ENCODE measurements at regions not wholly inside any gene's neighbourhood (a gene's known extent, or its start where the extent isn't known, plus 50 kb on each side); places are given as distances from the start of the nearest gene placed in this dataset.

DNA sequence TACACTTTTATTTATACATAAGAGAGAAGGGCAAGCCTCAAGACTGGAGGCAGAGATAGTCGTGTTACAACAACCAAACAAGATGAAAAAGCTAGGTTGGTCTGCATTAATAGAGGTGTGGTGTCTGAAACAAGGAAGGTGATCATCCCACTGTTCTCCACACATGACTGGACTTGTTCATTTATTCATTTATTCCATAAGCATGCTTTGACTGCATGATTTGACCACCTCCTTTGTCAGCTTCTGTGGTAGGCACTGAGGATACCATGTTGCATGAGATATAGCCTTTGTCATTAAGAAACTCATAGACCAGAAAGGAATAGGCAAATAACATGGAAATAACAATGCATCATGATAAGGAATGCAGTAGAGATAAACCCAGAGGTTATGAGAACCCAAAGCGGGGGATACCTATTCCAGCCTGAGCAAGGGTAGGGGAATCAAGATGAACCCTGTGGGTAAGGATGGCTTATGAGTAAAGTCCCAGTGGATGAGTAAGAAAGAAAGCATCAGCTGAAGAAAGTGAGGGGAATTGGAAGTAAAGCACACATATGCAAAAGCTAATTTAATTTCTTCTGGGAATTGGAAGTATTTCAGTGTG is 173.7 kb upstream of the FGGY start:
- DNase-seq (ENCODE audit: extremely low read depth in 1 of 4, low spot score in 3 of 4): no peak
- no peak for FAIRE-seq

More for the DNA sequence above, 173.7 kb upstream of the FGGY start:
- WGBS (ENCODE audit: insufficient coverage, low coverage, missing lambda C conversion rate): 3% methylated on average over 2 of the region's 2 CpGs
- Histone ChIP-seq H3K4me2 (ENCODE audit: insufficient read depth, low read length) (no peak overlapping the region), H3K79me2 (ENCODE audit: control insufficient read depth, insufficient read depth, low read length) (no peaks in the 10 kb centered on the region), H3K4me1 (replicated peaks in 1 of 2; ENCODE audit: control insufficient read depth in 2 of 2, insufficient read depth in 2 of 2, low read length in 2 of 2) (no peaks in the 10 kb centered on the region; a peak in 1 of 5 replicates), H3K9me1 (ENCODE audit: control insufficient read depth, insufficient read depth, low read length) (no peaks in the 10 kb centered on the region), H3K27ac (ENCODE audit: extremely low read depth, low read depth, low read length) (no peak overlapping the region), H3K36me3 (ENCODE audit: control insufficient read depth, insufficient read depth, low read length) (no peaks in the 10 kb centered on the region), H4K20me1 (replicated peaks; ENCODE audit: control insufficient read depth, insufficient read depth, low read length) (no peaks in the 10 kb centered on the region), H2AFZ (ENCODE audit: low read depth, low read length) (no peak overlapping the region), H3K9me3 (replicated peaks; ENCODE audit: control insufficient read depth, insufficient read depth, low read depth, low read length) (no peaks in the 10 kb centered on the region), H3K4me3 (no peak overlapping the region), H3K9ac (ENCODE audit: insufficient read depth in 1 of 2, low read depth in 2 of 2, low read length in 2 of 2) (no peak overlapping the region), H3K27me3 (ENCODE audit: control insufficient read depth in 2 of 2, insufficient read depth in 2 of 2, low read length in 2 of 2) (0 out of 5 replicates have a peak, but pooled peaks cover 0 to 5% of the 10 kb centered on the region in 2 experiments)
- intact Hi-C loops (cut with micrococcal nuclease) (no loop called here), in situ Hi-C loops (cut with MboI) (no loop called here)
- ATAC-seq: no peak
- POLR2A ChIA-PET: interaction anchor here (0.6 to 0.9 kb wide), 2 partner anchors 30 to 83 kb away, joined by 3 to 4 read pairs; no protein-coding TSS in a partner anchor
- no TSS peak for BruUV-seq (replicated peaks)
- no peak for TF ChIP-seq BCOR (IDR thresholded peaks at IDR 0.05)
- no peak for TF ChIP-seq EP300 (IDR thresholded peaks at IDR 0.05; ENCODE audit: low read length)
- TF ChIP-seq BRD9 (IDR thresholded peaks at IDR 0.05; ENCODE audit: low read depth, partially characterized antibody): no peak
- TF ChIP-seq RUNX1 (IDR thresholded peaks at IDR 0.05; ENCODE audit: low read depth): no peak
- no peak for TF ChIP-seq TRIM28 (IDR thresholded peaks at IDR 0.05)
- no peak for TF ChIP-seq MTA3 (IDR thresholded peaks at IDR 0.05; ENCODE audit: borderline replicate concordance)
- TF ChIP-seq ZNF395 (CRISPR knock-in tag; IDR thresholded peaks at IDR 0.05): no peak
- no peak for TF ChIP-seq NEUROD1 (IDR thresholded peaks at IDR 0.05; ENCODE audit: borderline replicate concordance, low read depth, low read length, partially characterized antibody)
- TF ChIP-seq ZBTB5 (IDR thresholded peaks at IDR 0.05): no peak
- TF ChIP-seq KLF1 (tag; IDR thresholded peaks at IDR 0.05): no peak
- TF ChIP-seq RBM14 (IDR thresholded peaks at IDR 0.05; ENCODE audit: borderline replicate concordance, insufficient read depth, low read depth, low read length): no peak
- no peak for TF ChIP-seq AFF4 (CRISPR knock-in tag; IDR thresholded peaks at IDR 0.05)
- no peak for TF ChIP-seq TFE3 (CRISPR knock-in tag; IDR thresholded peaks at IDR 0.05)
- CTCF ChIA-PET (ENCODE audit: low intra/inter-chr PET ratio): no interaction called here
